ENCODE measurements at regions not wholly inside any gene's neighbourhood (a gene's known extent, or its start where the extent isn't known, plus 50 kb on each side); places are given as distances from the start of the nearest gene placed in this dataset.

DNA sequence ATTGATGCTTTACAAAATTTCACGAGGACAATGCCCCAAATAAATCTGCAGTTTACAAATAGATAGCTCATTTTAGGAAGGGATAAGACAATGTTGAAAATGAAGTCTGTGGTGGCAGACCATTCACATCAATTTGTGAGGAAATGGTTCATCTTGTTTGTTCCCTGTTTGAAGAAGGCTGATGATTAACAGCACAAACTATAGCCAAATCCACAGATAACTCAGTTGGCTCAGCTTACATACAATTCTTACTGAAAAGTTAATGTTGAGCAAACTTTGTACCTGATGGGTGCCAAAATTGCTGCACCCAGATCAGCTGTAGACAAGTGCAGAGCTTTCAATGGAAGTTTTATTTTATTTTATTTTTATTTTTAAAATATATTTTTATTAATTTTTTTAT is 763.9 kb downstream of the DOK5 start:
- Histone ChIP-seq H3K4me3 (no peak overlapping the region), H3K4me1 (no peaks in the 10 kb centered on the region), H3K36me3 (no peaks in the 10 kb centered on the region), H3K9me3 (no peaks in the 10 kb centered on the region), H3K27me3 (no peaks in the 10 kb centered on the region), H3K27ac (no peak overlapping the region)
- no peak for DNase-seq (ENCODE audit: extremely low spot score in 2 of 2)
- intact Hi-C loops (cut with DNase I), result no loop called here
- no peak for TF ChIP-seq POLR2A (IDR thresholded peaks at IDR 0.05)
- no peak for TF ChIP-seq POLR2AphosphoS5 (IDR thresholded peaks at IDR 0.05; ENCODE audit: insufficient read depth in 1 of 2, low read depth in 1 of 2)
- TF ChIP-seq, protein P1, sequence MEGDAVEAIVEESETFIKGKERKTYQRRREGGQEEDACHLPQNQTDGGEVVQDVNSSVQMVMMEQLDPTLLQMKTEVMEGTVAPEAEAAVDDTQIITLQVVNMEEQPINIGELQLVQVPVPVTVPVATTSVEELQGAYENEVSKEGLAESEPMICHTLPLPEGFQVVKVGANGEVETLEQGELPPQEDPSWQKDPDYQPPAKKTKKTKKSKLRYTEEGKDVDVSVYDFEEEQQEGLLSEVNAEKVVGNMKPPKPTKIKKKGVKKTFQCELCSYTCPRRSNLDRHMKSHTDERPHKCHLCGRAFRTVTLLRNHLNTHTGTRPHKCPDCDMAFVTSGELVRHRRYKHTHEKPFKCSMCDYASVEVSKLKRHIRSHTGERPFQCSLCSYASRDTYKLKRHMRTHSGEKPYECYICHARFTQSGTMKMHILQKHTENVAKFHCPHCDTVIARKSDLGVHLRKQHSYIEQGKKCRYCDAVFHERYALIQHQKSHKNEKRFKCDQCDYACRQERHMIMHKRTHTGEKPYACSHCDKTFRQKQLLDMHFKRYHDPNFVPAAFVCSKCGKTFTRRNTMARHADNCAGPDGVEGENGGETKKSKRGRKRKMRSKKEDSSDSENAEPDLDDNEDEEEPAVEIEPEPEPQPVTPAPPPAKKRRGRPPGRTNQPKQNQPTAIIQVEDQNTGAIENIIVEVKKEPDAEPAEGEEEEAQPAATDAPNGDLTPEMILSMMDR (IDR thresholded peaks at IDR 0.05), result no peak

DNA sequence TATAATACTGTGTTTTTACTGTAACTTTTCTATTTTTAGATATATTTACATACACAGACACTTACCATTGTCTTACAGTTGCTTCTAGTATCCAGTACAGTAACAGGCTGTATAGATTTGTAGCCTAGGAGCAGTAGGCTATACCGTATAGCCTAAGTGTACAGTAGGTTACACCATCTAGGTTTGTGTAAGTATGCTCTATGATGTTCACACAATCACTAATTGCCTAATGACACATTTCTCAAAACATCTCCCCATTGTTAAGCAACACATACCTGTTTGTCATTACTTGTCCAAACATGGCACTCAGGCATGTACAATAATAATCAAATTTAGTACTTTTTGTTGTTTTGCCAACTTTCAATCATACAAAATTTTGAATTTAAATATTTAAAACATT is 757.3 kb downstream of the DOK5 start:
- no peaks in the 10 kb centered on the region for H3K36me3 ChIP-seq
- H3K4me3 ChIP-seq, result no peak overlapping the region
- H3K27me3 ChIP-seq, result no peaks in the 10 kb centered on the region
- intact Hi-C loops (cut with DNase I), result no loop called here
- no peak for DNase-seq (ENCODE audit: extremely low spot score in 2 of 2)
- no peaks in the 10 kb centered on the region for H3K4me1 ChIP-seq
- no peaks in the 10 kb centered on the region for H3K9me3 ChIP-seq
- TF ChIP-seq POLR2AphosphoS5 (IDR thresholded peaks at IDR 0.05; ENCODE audit: insufficient read depth in 1 of 2, low read depth in 1 of 2) (no peak), POLR2A (IDR thresholded peaks at IDR 0.05) (no peak)
- TF ChIP-seq, protein P1 (IDR thresholded peaks at IDR 0.05), result no peak
- H3K27ac ChIP-seq, result no peak overlapping the region

DNA sequence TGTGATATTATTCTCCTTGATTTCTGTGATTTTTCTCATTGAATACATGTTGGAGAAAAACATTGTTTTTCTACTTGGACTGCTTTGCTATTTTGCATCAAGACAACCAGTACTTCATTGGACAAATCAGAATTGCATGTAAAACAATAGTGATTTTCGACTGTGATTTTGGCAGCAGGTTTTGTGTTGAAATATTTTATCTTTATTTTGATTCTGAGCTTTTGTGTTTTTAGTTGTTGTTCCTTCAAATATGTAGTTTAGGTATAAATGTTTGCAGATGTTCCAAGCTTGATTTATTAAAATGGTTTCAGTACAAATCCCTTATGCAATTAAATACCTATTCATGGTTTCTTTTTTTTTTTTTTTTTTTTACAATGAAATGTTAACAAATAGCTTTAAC is 754.1 kb downstream of the DOK5 start:
- H3K4me1 ChIP-seq, result no peaks in the 10 kb centered on the region
- H3K27me3 ChIP-seq, result no peaks in the 10 kb centered on the region
- TF ChIP-seq POLR2AphosphoS5 (IDR thresholded peaks at IDR 0.05; ENCODE audit: insufficient read depth in 1 of 2, low read depth in 1 of 2) (no peak), POLR2A (IDR thresholded peaks at IDR 0.05) (no peak)
- TF ChIP-seq, protein P1 (IDR thresholded peaks at IDR 0.05), result no peak
- no peaks in the 10 kb centered on the region for H3K36me3 ChIP-seq
- H3K9me3 ChIP-seq, result no peaks in the 10 kb centered on the region
- no peak overlapping the region for H3K27ac ChIP-seq
- DNase-seq (ENCODE audit: extremely low spot score in 2 of 2), result no peak
- intact Hi-C loops (cut with DNase I), result no loop called here
- no peak overlapping the region for H3K4me3 ChIP-seq

GRCh38 chr20:55216525-55217242 is 741.3 kb downstream of the DOK5 start:
- H3K27ac ChIP-seq, result no peak overlapping the region
- intact Hi-C loops (cut with DNase I), result no loop called here
- TF ChIP-seq, protein P1 (IDR thresholded peaks at IDR 0.05), result no peak
- TF ChIP-seq POLR2A (IDR thresholded peaks at IDR 0.05) (no peak), POLR2AphosphoS5 (IDR thresholded peaks at IDR 0.05; ENCODE audit: insufficient read depth in 1 of 2, low read depth in 1 of 2) (no peak)
- H3K4me3 ChIP-seq, result no peak overlapping the region
- no peaks in the 10 kb centered on the region for H3K4me1 ChIP-seq
- no peaks in the 10 kb centered on the region for H3K27me3 ChIP-seq
- H3K36me3 ChIP-seq, result no peaks in the 10 kb centered on the region
- no peak for DNase-seq (ENCODE audit: extremely low spot score in 2 of 2)
- no peaks in the 10 kb centered on the region for H3K9me3 ChIP-seq

DNA sequence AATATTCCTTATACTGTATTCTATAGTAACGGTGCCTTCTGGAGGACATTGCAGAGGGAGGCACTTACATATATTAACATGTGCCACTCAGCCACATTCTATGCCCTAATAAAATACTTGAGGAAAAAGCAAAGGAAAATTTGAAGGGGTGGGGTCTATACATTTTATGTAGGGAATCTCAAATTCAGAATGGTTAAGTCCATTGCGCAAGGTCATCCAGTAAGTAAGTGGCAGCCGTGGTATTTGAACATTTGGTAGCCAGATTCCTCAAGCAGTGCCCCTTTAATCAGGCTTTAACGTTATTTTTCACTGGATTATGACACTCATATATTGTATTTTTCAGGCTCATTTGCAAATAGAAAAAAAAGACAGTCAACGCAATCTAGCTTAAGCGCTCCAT is 738.3 kb downstream of the DOK5 start:
- H3K9me3 ChIP-seq, result no peaks in the 10 kb centered on the region
- no peak overlapping the region for H3K27ac ChIP-seq
- no peak for DNase-seq (ENCODE audit: extremely low spot score in 2 of 2)
- H3K27me3 ChIP-seq, result no peaks in the 10 kb centered on the region
- intact Hi-C loops (cut with DNase I), result no loop called here
- no peaks in the 10 kb centered on the region for H3K4me1 ChIP-seq
- TF ChIP-seq POLR2A (IDR thresholded peaks at IDR 0.05) (no peak), POLR2AphosphoS5 (IDR thresholded peaks at IDR 0.05; ENCODE audit: insufficient read depth in 1 of 2, low read depth in 1 of 2) (no peak)
- TF ChIP-seq, protein P1 (IDR thresholded peaks at IDR 0.05), result no peak
- H3K36me3 ChIP-seq, result no peaks in the 10 kb centered on the region
- no peak overlapping the region for H3K4me3 ChIP-seq

Measured in vagina (tissue), 2 donors.